ENCODE measurements at regions not wholly inside any gene's neighbourhood (a gene's known extent, or its start where the extent isn't known, plus 50 kb on each side); places are given as distances from the start of the nearest gene placed in this dataset.

GRCh38 chr3:167115331-167115934, 264.7 kb downstream of the ZBBX start:
- H3K4me3 ChIP-seq (ENCODE audit: control insufficient read depth in 2 of 3, extremely low read depth in 1 of 3, insufficient read depth in 2 of 3, low read depth in 1 of 3, low read length in 3 of 3), result no peak overlapping the region
- FAIRE-seq, result no peak
- no peak for DNase-seq (ENCODE audit: low read depth, low spot score)
- no peak overlapping the region for H3K4me2 ChIP-seq (ENCODE audit: control insufficient read depth, extremely low read depth, insufficient read depth, low read depth, low read length)
- peaks cover 2% of the 10 kb centered on the region for H3K9me3 ChIP-seq (ENCODE audit: control insufficient read depth, low read depth, low read length)
- no peaks in the 10 kb centered on the region for H3K36me3 ChIP-seq (ENCODE audit: control insufficient read depth in 2 of 2, extremely low read depth in 1 of 2, insufficient read depth in 2 of 2, low read length in 2 of 2)
- no peak overlapping the region for H3K27ac ChIP-seq (ENCODE audit: control insufficient read depth, insufficient read depth, low read length)
- no peaks in the 10 kb centered on the region for H3K79me2 ChIP-seq (ENCODE audit: control insufficient read depth, insufficient read depth, low read length)
- H3K4me1 ChIP-seq (ENCODE audit: control insufficient read depth, extremely low read depth, insufficient read depth, low read length), result no peaks in the 10 kb centered on the region
- dilution Hi-C loops (cut with MboI; ENCODE audit: extremely low pct_ligation_motif_present, low sequenced_read_pairs), result no loop called here
- H2AFZ ChIP-seq (ENCODE audit: control insufficient read depth, low read length), result no peak overlapping the region
- TF ChIP-seq CTCF (optimal IDR thresholded peaks at IDR 0.05 in 1 of 3, IDR thresholded peaks at IDR 0.05 in 1 of 3, conservative IDR thresholded peaks at IDR 0.05 in 1 of 3; ENCODE audit: extremely low read depth in 1 of 3, insufficient read depth in 2 of 3, low read length in 3 of 3), result no peak
- no peaks in the 10 kb centered on the region for H3K9me1 ChIP-seq (ENCODE audit: control insufficient read depth, extremely low read depth, insufficient read depth, low read length)
- no peak overlapping the region for H3K9ac ChIP-seq (ENCODE audit: control insufficient read depth, extremely low read depth, insufficient read depth, low read length)
- H3K27me3 ChIP-seq (ENCODE audit: control insufficient read depth, extremely low read depth, insufficient read depth, low read length), result no peaks in the 10 kb centered on the region
- no peaks in the 10 kb centered on the region for H4K20me1 ChIP-seq (ENCODE audit: control insufficient read depth, extremely low read depth, insufficient read depth, low read length)

GRCh38 chr3:167114619-167115018, 265.5 kb downstream of the ZBBX start:
- no peak overlapping the region for H2AFZ ChIP-seq (ENCODE audit: control insufficient read depth, low read length)

More at GRCh38 chr3:167114619-167115018, 265.5 kb downstream of the ZBBX start:
- Histone ChIP-seq H3K4me1 (ENCODE audit: control insufficient read depth, extremely low read depth, insufficient read depth, low read length) (no peaks in the 10 kb centered on the region), H3K27ac (ENCODE audit: control insufficient read depth, insufficient read depth, low read length) (no peak overlapping the region), H4K20me1 (ENCODE audit: control insufficient read depth, extremely low read depth, insufficient read depth, low read length) (no peaks in the 10 kb centered on the region), H3K27me3 (ENCODE audit: control insufficient read depth, extremely low read depth, insufficient read depth, low read length) (no peaks in the 10 kb centered on the region), H3K4me2 (ENCODE audit: control insufficient read depth, extremely low read depth, insufficient read depth, low read depth, low read length) (no peak overlapping the region), H3K9ac (ENCODE audit: control insufficient read depth, extremely low read depth, insufficient read depth, low read length) (no peak overlapping the region), H3K79me2 (ENCODE audit: control insufficient read depth, insufficient read depth, low read length) (no peaks in the 10 kb centered on the region), H3K4me3 (ENCODE audit: control insufficient read depth in 2 of 3, extremely low read depth in 1 of 3, insufficient read depth in 2 of 3, low read depth in 1 of 3, low read length in 3 of 3) (no peak overlapping the region), H3K9me1 (ENCODE audit: control insufficient read depth, extremely low read depth, insufficient read depth, low read length) (no peaks in the 10 kb centered on the region), H3K9me3 (ENCODE audit: control insufficient read depth, low read depth, low read length) (peaks cover 2% of the 10 kb centered on the region), H3K36me3 (ENCODE audit: control insufficient read depth in 2 of 2, extremely low read depth in 1 of 2, insufficient read depth in 2 of 2, low read length in 2 of 2) (no peaks in the 10 kb centered on the region)
- dilution Hi-C loops (cut with MboI; ENCODE audit: extremely low pct_ligation_motif_present, low sequenced_read_pairs), result no loop called here
- TF ChIP-seq CTCF (optimal IDR thresholded peaks at IDR 0.05 in 1 of 3, IDR thresholded peaks at IDR 0.05 in 1 of 3, conservative IDR thresholded peaks at IDR 0.05 in 1 of 3; ENCODE audit: extremely low read depth in 1 of 3, insufficient read depth in 2 of 3, low read length in 3 of 3) (no peak), EZH2 (IDR thresholded peaks at IDR 0.05; ENCODE audit: low read length) (no peak)
- DNase-seq (ENCODE audit: low read depth, low spot score) (no peak), FAIRE-seq (no peak)

Measured in keratinocyte (primary cell).